LoVo (cell line): ENCODE measurements at regions not wholly inside any gene's neighbourhood (a gene's known extent, or its start where the extent isn't known, plus 50 kb on each side); places are given as distances from the start of the nearest gene placed in this dataset.
"Not testable (repeated sequence)": the region's sequence is repeated elsewhere in the genome, so short reads cannot be mapped to it uniquely, and the experiment has no call there.

Experiments
- DNase-seq: peaks from one replicate; pipeline ENCODE4 v3.0.0-alpha.2; 2016; ENCODE audit warnings: low spot score

- no peak for DNase-seq
Observed at GRCh38 chr6:128736780-128737179, 146.2 kb upstream of the LAMA2 start.

DNA sequence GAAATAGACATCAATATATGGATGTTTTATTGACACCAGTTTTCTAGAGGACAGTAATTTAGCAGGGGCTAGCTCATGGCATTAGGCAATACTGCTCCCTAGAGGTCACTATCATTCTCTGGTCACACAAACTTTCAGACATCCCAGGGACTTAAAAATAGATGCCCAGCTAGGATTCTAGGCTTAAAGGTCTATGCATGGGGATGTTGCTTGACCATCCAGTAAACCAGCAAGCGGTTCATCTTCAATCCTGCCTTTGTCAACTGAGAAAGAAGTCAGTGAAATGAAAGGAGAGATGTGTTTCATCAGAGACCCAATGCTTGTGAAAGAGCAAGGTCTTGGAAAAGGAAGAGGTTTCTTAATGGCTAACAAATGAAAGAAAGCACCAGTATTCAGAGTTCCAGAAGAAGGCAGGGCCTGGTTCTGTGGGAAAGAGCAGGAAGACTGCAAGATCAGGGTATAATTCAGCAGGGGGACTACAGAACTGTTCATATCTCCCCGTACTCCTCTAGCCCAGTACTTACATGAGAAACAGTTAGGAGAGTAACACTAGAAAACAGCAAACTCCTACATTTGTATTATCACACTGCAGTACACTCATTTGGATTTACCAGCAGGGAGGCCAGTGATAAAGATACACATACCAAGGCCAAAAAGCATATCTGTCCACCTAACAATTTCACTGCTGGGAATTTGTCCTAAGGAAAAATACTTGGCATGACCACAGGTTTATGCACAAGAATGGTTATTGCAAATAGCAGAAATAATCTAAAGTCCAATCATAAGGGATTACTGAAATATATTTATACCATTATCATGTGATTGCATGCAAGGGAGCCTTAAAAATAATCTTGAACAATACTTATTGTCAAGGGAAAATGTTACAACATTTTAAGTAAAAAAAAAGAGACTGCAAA is 151.4 kb upstream of the LAMA2 start:
- DNase-seq: peak; percentile 53

GRCh38 chr6:128727500-128727899 is 155.4 kb upstream of the LAMA2 start:
- no peak for DNase-seq

DNA sequence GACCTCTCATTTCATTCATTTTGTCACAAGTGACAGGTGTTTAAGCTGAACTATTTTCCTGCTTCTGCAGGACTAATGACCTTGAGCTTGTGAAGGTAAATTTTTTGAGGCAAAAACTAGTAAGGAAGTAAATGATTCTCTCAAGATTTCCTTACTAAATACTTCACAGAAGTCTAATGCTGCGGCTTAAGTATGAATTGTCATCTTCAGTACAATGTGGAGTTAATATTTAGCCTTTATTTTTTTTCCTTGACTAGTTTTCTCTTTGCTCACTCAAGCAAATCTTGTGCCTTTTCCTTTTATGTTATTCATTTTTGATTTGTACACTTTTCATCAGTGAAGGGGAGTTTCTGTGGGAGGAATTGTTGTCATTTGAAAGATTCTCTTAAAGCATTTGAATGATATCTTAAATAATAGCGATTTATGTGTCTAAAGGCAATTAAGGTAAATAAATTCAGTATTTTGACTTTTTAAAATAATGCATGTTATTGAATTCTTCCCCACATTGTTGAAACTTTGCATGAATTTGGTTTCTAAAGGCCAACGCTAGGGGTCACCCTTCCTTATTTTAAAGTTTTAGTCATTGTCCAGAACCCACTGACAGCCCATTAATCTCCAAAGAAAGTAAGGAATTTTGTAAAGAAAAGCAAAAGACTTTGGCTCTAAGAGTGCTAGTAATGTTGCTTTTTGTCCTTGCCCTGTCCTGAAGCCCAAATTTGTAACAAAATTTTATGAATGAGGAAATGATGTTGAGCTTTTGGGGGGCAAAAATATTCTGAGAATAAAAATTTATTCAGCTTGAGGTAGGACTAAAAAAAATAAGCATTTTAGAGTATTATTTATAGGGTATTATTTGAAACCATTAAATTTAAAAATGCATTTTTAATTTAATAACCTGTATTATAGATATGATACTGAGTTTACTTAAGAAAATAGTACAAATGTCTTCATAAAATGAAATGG is 157.4 kb upstream of the LAMA2 start:
- peak; percentile 34 for DNase-seq

GRCh38 chr6:128724738-128725137 is 158.2 kb upstream of the LAMA2 start:
- no peak for DNase-seq

DNA sequence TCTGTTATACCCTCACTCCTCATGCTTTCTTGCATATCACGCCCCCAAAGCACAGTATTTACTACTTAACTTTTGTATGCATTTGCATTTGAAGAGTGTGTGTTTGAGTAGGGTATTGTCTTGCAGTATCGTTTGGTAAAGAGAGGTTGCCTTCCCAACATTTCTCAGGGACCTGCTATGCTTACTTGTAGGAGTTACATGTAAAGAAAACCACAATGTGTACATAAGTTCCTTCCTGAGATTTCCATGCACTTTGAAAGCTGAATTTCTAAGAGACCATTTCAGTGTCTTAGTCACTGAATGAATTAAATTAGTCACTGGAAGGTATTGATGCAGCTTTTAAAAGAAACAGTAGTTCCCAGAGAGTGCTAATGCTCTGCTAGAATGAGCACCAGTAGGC is 159.3 kb upstream of the LAMA2 start:
- no peak for DNase-seq

DNA sequence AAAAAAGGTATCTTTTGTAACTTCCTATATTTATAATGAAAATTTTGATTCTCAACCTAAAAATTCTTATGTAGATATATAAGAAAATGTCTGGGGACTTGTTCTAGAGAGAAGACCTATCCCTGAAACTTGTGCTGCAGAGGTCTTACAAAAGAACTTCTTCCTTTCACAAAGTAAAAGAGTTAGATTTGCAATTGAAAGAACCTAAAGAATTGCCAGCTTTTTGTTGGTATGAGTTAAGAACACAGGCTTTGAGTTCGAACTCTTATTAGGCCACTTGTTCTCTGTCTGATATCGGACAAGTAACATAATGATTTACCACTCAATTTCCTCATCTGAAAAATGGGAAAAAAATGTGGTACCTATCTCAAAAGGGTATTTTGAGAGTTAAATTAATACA is 162.0 kb upstream of the LAMA2 start:
- DNase-seq: no peak

- DNase-seq: no peak
Observed at GRCh38 chr6:128719786-128720185, 163.2 kb upstream of the LAMA2 start.

- no peak for DNase-seq
Observed at GRCh38 chr6:128713461-128713860, 169.5 kb upstream of the LAMA2 start.

DNA sequence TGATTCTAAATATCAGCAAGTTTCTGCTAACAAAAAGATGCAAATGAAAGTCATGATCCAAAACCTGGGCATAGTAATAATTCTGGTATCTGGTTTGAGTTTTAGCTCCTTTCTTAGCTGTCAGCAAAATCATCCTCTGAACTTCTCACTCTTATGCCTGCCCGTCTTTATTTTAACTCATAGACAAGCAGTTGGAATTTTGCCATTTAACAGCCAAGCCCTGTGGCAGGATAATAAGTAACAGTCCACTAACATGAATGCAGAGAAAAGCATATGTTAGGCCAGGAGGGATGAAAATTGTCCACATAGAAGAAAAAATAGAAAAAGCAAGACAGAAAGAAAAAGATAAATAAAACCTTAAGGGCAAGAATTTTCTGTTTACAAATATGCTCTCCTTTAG is 170.0 kb upstream of the LAMA2 start:
- DNase-seq: no peak

GRCh38 chr6:128711149-128711548 is 171.8 kb upstream of the LAMA2 start:
- DNase-seq: no peak

DNA sequence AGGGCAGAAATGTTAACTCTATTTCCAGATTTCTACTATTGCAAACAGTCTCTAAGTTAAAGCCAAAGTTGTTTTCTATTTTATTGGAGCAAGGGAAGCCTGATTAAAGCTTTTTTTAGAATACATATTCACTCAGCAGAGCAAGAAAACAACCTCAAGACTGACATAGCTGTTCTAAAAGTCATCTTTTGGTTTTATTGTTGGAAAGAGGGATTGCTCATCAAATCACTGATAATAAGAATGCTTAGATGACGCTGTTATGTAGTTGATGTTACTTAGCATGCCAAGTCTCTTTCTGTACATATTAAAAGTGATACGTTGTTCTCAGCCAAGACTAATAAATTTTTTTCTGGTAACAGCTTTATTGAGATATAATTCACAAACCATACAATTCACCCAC is 172.6 kb upstream of the LAMA2 start:
- no peak for DNase-seq

DNA sequence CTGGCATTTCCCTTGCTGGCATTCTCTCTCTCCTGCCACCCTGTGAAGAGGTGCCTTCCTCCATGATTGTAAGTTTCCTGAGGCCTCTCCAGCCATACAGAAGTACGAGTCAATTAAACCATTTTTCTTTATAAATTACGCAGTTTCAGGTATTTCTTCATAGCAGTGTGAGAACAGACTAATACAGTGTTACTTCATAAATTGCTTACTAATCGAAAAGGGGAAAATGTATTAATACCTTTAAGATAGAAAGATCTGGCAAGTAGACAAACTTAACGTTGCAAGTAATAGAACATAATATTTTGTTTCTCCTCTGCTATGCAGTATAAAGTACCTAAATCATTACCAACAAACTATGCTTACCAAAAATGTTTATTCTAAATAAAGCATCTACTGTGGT is 178.3 kb upstream of the LAMA2 start:
- no peak for DNase-seq

- DNase-seq: not testable (repeated sequence)
Observed at GRCh38 chr6:128703794-128704193, 179.1 kb upstream of the LAMA2 start.

DNA sequence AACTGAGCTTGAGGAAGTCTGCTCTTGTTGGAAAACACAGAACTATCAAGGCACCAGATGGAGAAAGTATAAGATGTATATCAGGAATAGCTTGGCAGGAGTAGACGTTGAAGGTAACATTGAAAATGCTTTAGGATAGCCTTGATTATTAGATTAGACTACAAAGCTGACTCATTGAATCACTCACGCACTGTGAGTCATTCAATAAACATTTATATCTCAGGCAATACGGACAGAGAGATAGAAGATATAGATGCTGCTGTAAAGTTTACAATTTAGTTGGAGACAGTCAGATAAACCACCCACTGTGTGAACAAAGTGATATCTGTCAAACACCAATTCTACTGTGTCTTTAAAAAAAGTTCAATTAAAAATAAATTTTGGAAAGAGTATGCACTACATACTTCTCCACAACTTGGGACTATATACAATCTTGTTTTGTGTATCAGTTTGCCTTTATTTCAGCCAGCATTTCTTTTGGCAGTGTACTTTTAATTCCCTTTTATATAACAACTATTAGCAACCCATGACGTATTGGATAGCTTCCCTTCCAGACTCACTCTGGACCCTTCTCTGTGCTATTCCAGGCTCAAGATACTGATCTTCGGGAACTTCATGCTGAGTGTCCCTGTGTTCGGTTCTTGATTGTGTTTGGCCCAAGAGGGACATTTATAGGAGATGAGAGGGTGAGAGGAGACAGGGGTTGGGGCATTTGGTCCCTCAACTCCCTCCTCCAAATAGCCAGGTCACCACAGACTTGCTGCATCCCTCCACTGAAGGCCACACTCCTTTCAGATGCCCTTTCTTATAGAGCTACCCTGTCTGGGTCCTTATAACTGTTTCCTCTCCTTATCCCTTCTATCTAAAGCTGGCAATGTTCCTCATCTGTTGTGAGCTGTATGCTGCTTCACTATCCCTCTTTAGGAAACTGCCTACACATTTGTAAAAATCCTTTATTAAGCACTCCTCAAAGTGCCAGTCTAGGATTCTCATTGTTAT is 176.6 kb upstream of the PTPRK start:
- DNase-seq: peak; percentile 66

DNA sequence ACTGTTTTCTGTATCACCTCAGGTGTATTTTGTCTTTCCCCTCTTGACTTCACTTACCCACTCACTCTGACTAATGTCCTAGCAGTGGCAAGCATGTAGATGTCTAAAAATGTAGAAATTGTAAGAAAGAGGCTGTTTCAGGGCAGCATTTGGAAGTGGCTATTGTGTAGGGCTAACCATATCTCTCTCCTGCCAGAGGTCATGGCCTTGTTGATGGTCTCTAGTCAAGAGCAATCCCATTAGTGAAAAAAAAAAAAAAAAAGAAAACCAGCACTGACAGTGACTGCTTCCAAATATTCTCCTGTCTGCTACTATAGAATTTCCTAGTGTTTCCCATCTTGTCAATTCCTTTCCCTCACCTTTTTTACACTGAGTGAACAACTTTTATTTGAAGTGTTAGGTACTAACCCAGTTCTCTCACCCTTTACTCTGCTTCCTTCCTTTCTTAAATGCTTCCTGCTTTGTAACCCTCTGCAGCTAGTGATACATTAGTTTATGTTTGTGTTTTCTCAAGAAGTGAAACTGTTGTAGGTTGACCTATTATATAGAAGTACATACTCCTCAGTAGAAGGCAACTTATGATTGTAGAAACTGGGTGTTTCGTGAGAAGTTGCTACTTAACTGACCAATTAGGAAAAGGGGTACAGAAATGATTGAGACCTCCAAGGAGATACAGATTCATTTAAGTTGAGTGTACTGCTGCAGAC is 174.1 kb upstream of the PTPRK start:
- no peak for DNase-seq

- no peak for DNase-seq
Observed at GRCh38 chr6:128690063-128690462, 169.7 kb upstream of the PTPRK start.

GRCh38 chr6:128686084-128686483 is 165.7 kb upstream of the PTPRK start:
- no peak for DNase-seq

DNA sequence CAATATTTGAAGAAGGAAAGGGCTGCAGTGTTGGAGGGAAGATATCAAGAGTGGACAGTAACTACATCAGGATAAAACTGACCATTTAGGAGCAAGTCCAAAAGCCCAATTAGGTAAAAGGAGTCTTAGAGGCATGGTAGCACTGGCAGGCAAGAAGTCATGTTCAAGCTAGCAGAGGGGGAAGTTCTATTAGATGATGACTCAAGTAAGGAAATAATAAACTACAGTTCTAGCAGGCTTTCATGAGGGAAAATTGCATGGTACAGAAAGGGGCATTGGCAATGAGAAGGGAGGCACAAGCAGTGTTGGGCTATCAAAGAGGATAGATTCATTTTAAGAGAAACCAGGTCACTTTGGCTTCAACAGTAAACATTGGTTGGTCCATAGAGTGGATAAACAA is 156.1 kb upstream of the PTPRK start:
- DNase-seq: no peak

- no peak for DNase-seq
Observed at GRCh38 chr6:128672023-128672422, 151.6 kb upstream of the PTPRK start.

DNA sequence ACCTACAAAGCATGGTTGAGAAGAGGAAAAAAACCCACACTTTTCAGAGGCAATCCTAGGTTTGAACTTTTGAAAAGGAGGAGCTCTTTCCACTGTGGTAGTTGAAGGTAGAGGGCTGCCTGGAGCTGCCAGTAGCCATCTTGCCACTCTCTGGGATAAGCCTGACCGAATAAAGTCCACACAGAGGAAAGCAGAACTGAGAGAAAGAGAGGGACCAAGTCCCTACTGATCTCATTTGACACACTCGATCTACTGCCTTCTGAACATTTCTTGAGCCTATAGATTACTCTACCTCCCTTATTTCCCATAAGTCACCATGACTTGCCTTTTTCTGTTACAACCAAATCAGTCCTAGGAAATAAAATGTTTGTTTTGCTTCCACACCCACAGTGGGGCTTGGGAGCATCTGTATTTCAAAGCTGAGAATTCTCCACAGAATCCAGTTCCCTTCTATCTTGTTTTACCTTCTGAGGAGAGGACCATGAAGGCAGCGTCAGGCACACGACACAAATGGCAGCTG is 147.0 kb upstream of the PTPRK start:
- no peak for DNase-seq
